ENCODE measurements at regions not wholly inside any gene's neighbourhood (a gene's known extent, or its start where the extent isn't known, plus 50 kb on each side); places are given as distances from the start of the nearest gene placed in this dataset.

DNA sequence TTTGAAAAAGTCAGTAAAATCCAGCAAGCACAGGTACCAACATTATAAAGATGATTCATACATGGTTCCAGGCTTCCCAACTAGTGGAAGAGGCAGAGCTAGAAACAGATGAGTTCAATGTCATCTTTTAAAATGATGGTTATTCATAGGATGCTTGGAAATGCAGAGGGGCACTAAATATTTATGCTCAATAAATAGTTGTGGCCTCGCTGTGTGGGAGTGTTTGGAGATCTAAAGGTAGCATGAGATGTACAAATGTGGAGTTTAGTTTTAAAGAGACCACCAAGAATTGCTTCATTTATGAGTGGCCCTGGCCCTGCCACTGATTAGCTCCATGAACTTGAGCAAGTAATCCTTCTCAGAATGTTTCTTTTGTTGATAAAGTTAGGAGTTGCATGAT lies 182.2 kb downstream of the ETS1 start:
- TF ChIP-seq TP53 (CRISPR knock-in tag; IDR thresholded peaks at IDR 0.05) (no peak), CHD2 (IDR thresholded peaks at IDR 0.05; ENCODE audit: low read length, partially characterized antibody) (no peak), POLR2A (IDR thresholded peaks at IDR 0.05; ENCODE audit: low read length) (no peak)
- TF ChIP-seq, protein P1, sequence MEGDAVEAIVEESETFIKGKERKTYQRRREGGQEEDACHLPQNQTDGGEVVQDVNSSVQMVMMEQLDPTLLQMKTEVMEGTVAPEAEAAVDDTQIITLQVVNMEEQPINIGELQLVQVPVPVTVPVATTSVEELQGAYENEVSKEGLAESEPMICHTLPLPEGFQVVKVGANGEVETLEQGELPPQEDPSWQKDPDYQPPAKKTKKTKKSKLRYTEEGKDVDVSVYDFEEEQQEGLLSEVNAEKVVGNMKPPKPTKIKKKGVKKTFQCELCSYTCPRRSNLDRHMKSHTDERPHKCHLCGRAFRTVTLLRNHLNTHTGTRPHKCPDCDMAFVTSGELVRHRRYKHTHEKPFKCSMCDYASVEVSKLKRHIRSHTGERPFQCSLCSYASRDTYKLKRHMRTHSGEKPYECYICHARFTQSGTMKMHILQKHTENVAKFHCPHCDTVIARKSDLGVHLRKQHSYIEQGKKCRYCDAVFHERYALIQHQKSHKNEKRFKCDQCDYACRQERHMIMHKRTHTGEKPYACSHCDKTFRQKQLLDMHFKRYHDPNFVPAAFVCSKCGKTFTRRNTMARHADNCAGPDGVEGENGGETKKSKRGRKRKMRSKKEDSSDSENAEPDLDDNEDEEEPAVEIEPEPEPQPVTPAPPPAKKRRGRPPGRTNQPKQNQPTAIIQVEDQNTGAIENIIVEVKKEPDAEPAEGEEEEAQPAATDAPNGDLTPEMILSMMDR (IDR thresholded peaks at IDR 0.05) = no peak
